B cell (primary cell): ENCODE measurements at regions not wholly inside any gene's neighbourhood (a gene's known extent, or its start where the extent isn't known, plus 50 kb on each side); places are given as distances from the start of the nearest gene placed in this dataset.

ENCODE experiments used
- EZH2 ChIP-seq: IDR thresholded peaks from 2 replicates; pipeline ENCODE4 v1.6.1; 2012; ENCODE audit warnings: borderline replicate concordance, low read depth, mild to moderate bottlenecking, moderate library complexity, low read length; ENCODE audit not compliant: insufficient read depth, poor library complexity, severe bottlenecking
- TF ChIP-seq, protein P1 (sequence below): fragments of 200-600 bp; IDR thresholded peaks from one replicate; pipeline ENCODE4 v1.8.0; 2022; ENCODE audit warnings: antibody characterized with exemption, mild to moderate bottlenecking

DNA sequence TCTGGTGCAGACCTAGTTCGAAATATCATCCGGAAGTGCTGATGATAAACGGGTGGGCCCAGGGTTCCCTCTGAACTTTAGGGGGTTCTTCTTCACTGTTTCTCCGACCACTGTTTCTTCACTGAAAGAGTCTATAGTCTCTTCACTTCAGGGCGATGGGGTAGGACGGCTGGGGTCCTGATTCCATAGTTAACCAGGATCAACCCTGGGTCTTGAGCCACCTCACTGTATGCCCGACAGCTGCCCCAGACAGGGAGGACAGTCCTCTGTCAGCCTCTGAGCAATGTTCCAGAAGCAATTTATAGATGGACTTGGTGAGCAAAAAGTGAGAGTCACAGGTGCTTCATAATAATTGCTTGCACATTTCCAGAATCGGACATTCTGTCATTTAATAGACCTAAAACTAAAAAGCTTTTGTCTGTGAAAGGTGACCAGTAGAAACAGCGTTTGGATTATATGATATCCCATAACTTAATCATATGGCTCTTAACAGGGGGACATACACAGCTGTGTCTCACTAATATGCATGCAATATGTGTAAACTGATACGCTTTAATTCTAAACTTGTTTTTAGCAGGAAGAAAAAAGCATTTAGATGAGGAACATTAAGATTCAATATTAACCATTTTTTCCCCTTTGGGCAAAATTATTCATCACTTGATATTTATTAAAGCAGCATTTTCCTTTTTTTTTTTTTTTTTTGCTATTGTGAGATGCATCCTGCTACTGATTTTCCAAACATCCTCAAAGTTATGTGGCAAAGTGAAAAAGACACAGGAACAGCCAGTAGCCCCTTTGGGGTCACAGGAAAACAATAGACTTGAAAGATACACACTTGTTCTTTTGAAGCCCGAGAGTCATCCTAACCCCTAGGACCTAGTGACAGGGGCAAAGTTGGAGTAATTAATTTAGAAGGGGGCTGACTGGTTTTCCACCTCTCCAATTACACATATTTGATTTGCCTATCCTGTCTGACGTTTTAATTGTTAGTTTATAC is 277.0 kb downstream of the ZNF536 start:
- TF ChIP-seq, protein P1, sequence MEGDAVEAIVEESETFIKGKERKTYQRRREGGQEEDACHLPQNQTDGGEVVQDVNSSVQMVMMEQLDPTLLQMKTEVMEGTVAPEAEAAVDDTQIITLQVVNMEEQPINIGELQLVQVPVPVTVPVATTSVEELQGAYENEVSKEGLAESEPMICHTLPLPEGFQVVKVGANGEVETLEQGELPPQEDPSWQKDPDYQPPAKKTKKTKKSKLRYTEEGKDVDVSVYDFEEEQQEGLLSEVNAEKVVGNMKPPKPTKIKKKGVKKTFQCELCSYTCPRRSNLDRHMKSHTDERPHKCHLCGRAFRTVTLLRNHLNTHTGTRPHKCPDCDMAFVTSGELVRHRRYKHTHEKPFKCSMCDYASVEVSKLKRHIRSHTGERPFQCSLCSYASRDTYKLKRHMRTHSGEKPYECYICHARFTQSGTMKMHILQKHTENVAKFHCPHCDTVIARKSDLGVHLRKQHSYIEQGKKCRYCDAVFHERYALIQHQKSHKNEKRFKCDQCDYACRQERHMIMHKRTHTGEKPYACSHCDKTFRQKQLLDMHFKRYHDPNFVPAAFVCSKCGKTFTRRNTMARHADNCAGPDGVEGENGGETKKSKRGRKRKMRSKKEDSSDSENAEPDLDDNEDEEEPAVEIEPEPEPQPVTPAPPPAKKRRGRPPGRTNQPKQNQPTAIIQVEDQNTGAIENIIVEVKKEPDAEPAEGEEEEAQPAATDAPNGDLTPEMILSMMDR = no peak
- TF ChIP-seq EZH2 = no peak
